GM19438 (cell line): ENCODE measurements at regions not wholly inside any gene's neighbourhood (a gene's known extent, or its start where the extent isn't known, plus 50 kb on each side); places are given as distances from the start of the nearest gene placed in this dataset.

Source experiments
- ATAC-seq: cut with Tn5 transposase; IDR thresholded peaks from one replicate; pipeline ENCODE4 v1.9.1; 2021; ENCODE audit warnings: low read depth; ENCODE audit not compliant: unreplicated experiment

GRCh38 chr1:199297887-199298286, 659.0 kb downstream of the PTPRC start:
- no peak for ATAC-seq

- ATAC-seq = no peak
These were observed 660.0 kb downstream of the PTPRC start for GRCh38 chr1:199298825-199299224.

- ATAC-seq = no peak
These were observed 662.8 kb downstream of the PTPRC start for GRCh38 chr1:199301472-199302217.

GRCh38 chr1:199302554-199302953, 663.7 kb downstream of the PTPRC start:
- ATAC-seq = no peak

GRCh38 chr1:199303035-199303434, 664.2 kb downstream of the PTPRC start:
- no peak for ATAC-seq

- no peak for ATAC-seq
These were observed 666.2 kb downstream of the PTPRC start for GRCh38 chr1:199305053-199305452.

GRCh38 chr1:199307496-199308264, 668.8 kb downstream of the PTPRC start:
- no peak for ATAC-seq

- no peak for ATAC-seq
These were observed 669.6 kb downstream of the PTPRC start for GRCh38 chr1:199308349-199308846.

- no peak for ATAC-seq
These were observed 671.9 kb downstream of the PTPRC start for GRCh38 chr1:199310708-199311107.

- ATAC-seq = no peak
These were observed 672.8 kb downstream of the PTPRC start for GRCh38 chr1:199311478-199312262.

- no peak for ATAC-seq
These were observed 673.8 kb downstream of the PTPRC start for GRCh38 chr1:199312626-199313025.

- no peak for ATAC-seq
These were observed 674.6 kb downstream of the PTPRC start for GRCh38 chr1:199313444-199313843.

GRCh38 chr1:199319341-199319740, 680.5 kb downstream of the PTPRC start:
- ATAC-seq = no peak

GRCh38 chr1:199322278-199322677, 683.4 kb downstream of the PTPRC start:
- ATAC-seq = no peak

GRCh38 chr1:199333180-199333579, 694.3 kb upstream of the NR5A2 start:
- no peak for ATAC-seq

GRCh38 chr1:199335496-199335895, 692.0 kb upstream of the NR5A2 start:
- no peak for ATAC-seq

- ATAC-seq = no peak
These were observed 690.5 kb upstream of the NR5A2 start for GRCh38 chr1:199336745-199337640.

- no peak for ATAC-seq
These were observed 688.8 kb upstream of the NR5A2 start for GRCh38 chr1:199338760-199339159.

GRCh38 chr1:199352351-199352750, 675.2 kb upstream of the NR5A2 start:
- no peak for ATAC-seq

GRCh38 chr1:199353906-199354305, 673.6 kb upstream of the NR5A2 start:
- ATAC-seq = no peak
